Activated CD4-positive, alpha-beta T cell treated with anti-CD3 and anti-CD28 coated beads for 36 hours (primary cell): ENCODE measurements at regions not wholly inside any gene's neighbourhood (a gene's known extent, or its start where the extent isn't known, plus 50 kb on each side); places are given as distances from the start of the nearest gene placed in this dataset.
"Not testable (repeated sequence)": the region's sequence is repeated elsewhere in the genome, so short reads cannot be mapped to it uniquely, and the experiment has no call there.

Experiments
- ATAC-seq: fragments of 200-7000 bp; cut with Tn5 transposase; one replicate; pipeline ENCODE4 v1.10.0; 2021; ENCODE audit warnings: mild to moderate bottlenecking, moderate library complexity
- CTCF ChIA-PET: fragments of 350-600 bp; sonication (Branson Sonifier 250); formaldehyde crosslinking; loops from one replicate; lab custom pipeline; 2021; ENCODE audit warnings: antibody characterized with exemption; lab: Charles Lee
- POLR2A ChIA-PET: fragments of 350-600 bp; sonication (Branson Sonifier 250); formaldehyde crosslinking; loops from one replicate; lab custom pipeline; 2021; ENCODE audit warnings: antibody characterized with exemption, inconsistent platforms; lab: Charles Lee
- DNase-seq: peaks from one replicate; pipeline ENCODE4 v3.0.0-alpha.2; 2020
- H3K27ac Mint-ChIP-seq: one replicate; pipeline ENCODE4 v1.8.0; 2021; ENCODE audit warnings: mixed read lengths
- H3K27me3 Mint-ChIP-seq: one replicate; pipeline ENCODE4 v1.8.0; 2021; ENCODE audit warnings: mixed read lengths
- H3K36me3 Mint-ChIP-seq: one replicate; pipeline ENCODE4 v1.8.0; 2021; ENCODE audit warnings: low read depth, mixed read lengths
- H3K4me1 Mint-ChIP-seq: one replicate; pipeline ENCODE4 v1.8.0; 2021; ENCODE audit warnings: mixed read lengths
- H3K4me3 Mint-ChIP-seq: one replicate; pipeline ENCODE4 v1.8.0; 2021; ENCODE audit warnings: mild to moderate bottlenecking, moderate library complexity, mixed read lengths
- H3K9me3 Mint-ChIP-seq: one replicate; pipeline ENCODE4 v1.8.0; 2021; ENCODE audit warnings: low read depth, mixed read lengths
- intact Hi-C, 2 experiments: fragments of 100-400 bp; cut with DNase I in 1 of 2; cut with micrococcal nuclease in 1 of 2; formaldehyde crosslinking; loops; one replicate each; pipeline versions ENCODE4 v1.14.2 to v1.15.1; 2022 to 2024; cut with DNase I, micrococcal nuclease

- Mint-ChIP-seq H3K27me3 (no peaks in the 10 kb centered on the region), H3K4me3 (no peak overlapping the region), H3K36me3 (no peaks in the 10 kb centered on the region), H3K9me3 (peaks cover 2% of the 10 kb centered on the region), H3K4me1 (peaks cover 3% of the 10 kb centered on the region), H3K27ac (no peak overlapping the region)
- intact Hi-C loops = no loop called here
- CTCF ChIA-PET = no interaction called here
- POLR2A ChIA-PET = no interaction called here
- DNase-seq = no peak
- no peak for ATAC-seq
Observed at GRCh38 chr1:80535466-80535865, 1265.3 kb upstream of the ADGRL2 start.

GRCh38 chr1:80534606-80535360 is 1266.0 kb upstream of the ADGRL2 start:
- POLR2A ChIA-PET = no interaction called here
- peaks cover 3% of the 10 kb centered on the region for H3K4me1 Mint-ChIP-seq
- no peaks in the 10 kb centered on the region for H3K36me3 Mint-ChIP-seq
- CTCF ChIA-PET = no interaction called here
- intact Hi-C loops = no loop called here
- H3K4me3 Mint-ChIP-seq = no peak overlapping the region
- ATAC-seq = no peak
- DNase-seq = no peak
- H3K27me3 Mint-ChIP-seq = no peaks in the 10 kb centered on the region
- peaks cover 2% of the 10 kb centered on the region for H3K9me3 Mint-ChIP-seq
- H3K27ac Mint-ChIP-seq = no peak overlapping the region

- Mint-ChIP-seq H3K27me3 (no peaks in the 10 kb centered on the region), H3K4me3 (no peak overlapping the region), H3K9me3 (peaks cover 2% of the 10 kb centered on the region), H3K36me3 (no peaks in the 10 kb centered on the region), H3K27ac (no peak overlapping the region), H3K4me1 (peaks cover 3% of the 10 kb centered on the region)
- DNase-seq (no peak), ATAC-seq (no peak)
- intact Hi-C loops = no loop called here
- ChIA-PET POLR2A (no interaction called here), CTCF (no interaction called here)
Observed at GRCh38 chr1:80533775-80534334, 1266.9 kb upstream of the ADGRL2 start.

GRCh38 chr1:80533093-80533492 is 1267.6 kb upstream of the ADGRL2 start:
- H3K4me3 Mint-ChIP-seq = no peak overlapping the region
- no peaks in the 10 kb centered on the region for H3K27me3 Mint-ChIP-seq
- no peak for DNase-seq
- intact Hi-C loops = no loop called here
- ChIA-PET POLR2A (no interaction called here), CTCF (no interaction called here)
- H3K9me3 Mint-ChIP-seq = no peaks in the 10 kb centered on the region
- peaks cover 3% of the 10 kb centered on the region for H3K4me1 Mint-ChIP-seq
- H3K36me3 Mint-ChIP-seq = no peaks in the 10 kb centered on the region
- H3K27ac Mint-ChIP-seq = no peak overlapping the region
- ATAC-seq = no peak

GRCh38 chr1:80531182-80531581 is 1269.6 kb upstream of the ADGRL2 start:
- Mint-ChIP-seq H3K4me3 (no peak overlapping the region), H3K4me1 (peaks cover 3% of the 10 kb centered on the region), H3K27me3 (no peaks in the 10 kb centered on the region), H3K27ac (no peak overlapping the region), H3K9me3 (no peaks in the 10 kb centered on the region), H3K36me3 (no peaks in the 10 kb centered on the region)
- DNase-seq (no peak), ATAC-seq (no peak)
- intact Hi-C loops = no loop called here
- POLR2A ChIA-PET = no interaction called here
- CTCF ChIA-PET = no interaction called here

GRCh38 chr1:80529546-80529945 is 1271.2 kb upstream of the ADGRL2 start:
- H3K4me1 Mint-ChIP-seq = peaks cover 3% of the 10 kb centered on the region
- ChIA-PET POLR2A (no interaction called here), CTCF (no interaction called here)
- H3K27me3 Mint-ChIP-seq = no peaks in the 10 kb centered on the region
- no peak overlapping the region for H3K4me3 Mint-ChIP-seq
- ATAC-seq (no peak), DNase-seq (no peak)
- no peak overlapping the region for H3K27ac Mint-ChIP-seq
- intact Hi-C loops = no loop called here
- no peaks in the 10 kb centered on the region for H3K9me3 Mint-ChIP-seq
- no peaks in the 10 kb centered on the region for H3K36me3 Mint-ChIP-seq

GRCh38 chr1:80523861-80524260 is 1276.9 kb upstream of the ADGRL2 start:
- no peak for ATAC-seq
- intact Hi-C loops = no loop called here
- H3K4me3 Mint-ChIP-seq = no peak overlapping the region
- no peak for DNase-seq
- H3K36me3 Mint-ChIP-seq = no peaks in the 10 kb centered on the region
- no peak overlapping the region for H3K27ac Mint-ChIP-seq
- no peaks in the 10 kb centered on the region for H3K27me3 Mint-ChIP-seq
- no peaks in the 10 kb centered on the region for H3K4me1 Mint-ChIP-seq
- peaks cover 4% of the 10 kb centered on the region for H3K9me3 Mint-ChIP-seq
- POLR2A ChIA-PET = no interaction called here
- CTCF ChIA-PET = no interaction called here

GRCh38 chr1:80523071-80523470 is 1277.7 kb upstream of the ADGRL2 start:
- H3K4me1 Mint-ChIP-seq, POLR2A ChIA-PET: not testable (repeated sequence)

GRCh38 chr1:80520949-80521348 is 1279.8 kb upstream of the ADGRL2 start:
- H3K4me3 Mint-ChIP-seq = no peak overlapping the region
- peaks cover 10% of the 10 kb centered on the region for H3K9me3 Mint-ChIP-seq
- no peaks in the 10 kb centered on the region for H3K36me3 Mint-ChIP-seq
- DNase-seq = no peak
- ChIA-PET CTCF (no interaction called here), POLR2A (no interaction called here)
- no peaks in the 10 kb centered on the region for H3K4me1 Mint-ChIP-seq
- intact Hi-C loops = no loop called here
- H3K27me3 Mint-ChIP-seq = no peaks in the 10 kb centered on the region
- no peak overlapping the region for H3K27ac Mint-ChIP-seq
- ATAC-seq = no peak

More at GRCh38 chr1:80523071-80523470, 1277.7 kb upstream of the ADGRL2 start:
- H3K9me3 Mint-ChIP-seq, intact Hi-C loops, CTCF ChIA-PET, ATAC-seq, H3K27ac Mint-ChIP-seq, H3K4me3 Mint-ChIP-seq, DNase-seq, H3K27me3 Mint-ChIP-seq, H3K36me3 Mint-ChIP-seq: not testable (repeated sequence)

GRCh38 chr1:80517062-80517461 is 1283.7 kb upstream of the ADGRL2 start:
- peaks cover 8% of the 10 kb centered on the region for H3K9me3 Mint-ChIP-seq
- no peak for DNase-seq
- intact Hi-C loops = no loop called here

GRCh38 chr1:80509965-80510522 is 1290.7 kb upstream of the ADGRL2 start:
- intact Hi-C loops = no loop called here
- no peak for DNase-seq
- ATAC-seq = no peak
- H3K4me3 Mint-ChIP-seq = no peak overlapping the region
- H3K27me3 Mint-ChIP-seq = no peaks in the 10 kb centered on the region
- H3K36me3 Mint-ChIP-seq = no peaks in the 10 kb centered on the region
- POLR2A ChIA-PET = interaction anchor here (0.7 kb wide), 1 partner anchor 1475 kb away, joined by 5 read pairs; no protein-coding TSS in a partner anchor
- H3K4me1 Mint-ChIP-seq = no peaks in the 10 kb centered on the region
- CTCF ChIA-PET = no interaction called here
- no peak overlapping the region for H3K27ac Mint-ChIP-seq
- peaks cover 4% of the 10 kb centered on the region for H3K9me3 Mint-ChIP-seq

More at GRCh38 chr1:80517062-80517461, 1283.7 kb upstream of the ADGRL2 start:
- H3K27me3 Mint-ChIP-seq = no peaks in the 10 kb centered on the region
- H3K4me1 Mint-ChIP-seq = no peaks in the 10 kb centered on the region
- ATAC-seq = no peak
- H3K36me3 Mint-ChIP-seq = no peaks in the 10 kb centered on the region
- ChIA-PET CTCF (no interaction called here), POLR2A (no interaction called here)
- no peak overlapping the region for H3K27ac Mint-ChIP-seq
- H3K4me3 Mint-ChIP-seq = no peak overlapping the region

GRCh38 chr1:80506216-80506615 is 1294.5 kb upstream of the ADGRL2 start:
- POLR2A ChIA-PET = no interaction called here
- intact Hi-C loops = no loop called here
- Mint-ChIP-seq H3K4me1 (no peaks in the 10 kb centered on the region), H3K36me3 (no peaks in the 10 kb centered on the region), H3K27me3 (no peaks in the 10 kb centered on the region), H3K27ac (no peak overlapping the region), H3K4me3 (no peak overlapping the region), H3K9me3 (peaks cover 2% of the 10 kb centered on the region)
- CTCF ChIA-PET = no interaction called here
- ATAC-seq (no peak), DNase-seq (no peak)
